ENCODE measurements at regions not wholly inside any gene's neighbourhood (a gene's known extent, or its start where the extent isn't known, plus 50 kb on each side); places are given as distances from the start of the nearest gene placed in this dataset.

DNA sequence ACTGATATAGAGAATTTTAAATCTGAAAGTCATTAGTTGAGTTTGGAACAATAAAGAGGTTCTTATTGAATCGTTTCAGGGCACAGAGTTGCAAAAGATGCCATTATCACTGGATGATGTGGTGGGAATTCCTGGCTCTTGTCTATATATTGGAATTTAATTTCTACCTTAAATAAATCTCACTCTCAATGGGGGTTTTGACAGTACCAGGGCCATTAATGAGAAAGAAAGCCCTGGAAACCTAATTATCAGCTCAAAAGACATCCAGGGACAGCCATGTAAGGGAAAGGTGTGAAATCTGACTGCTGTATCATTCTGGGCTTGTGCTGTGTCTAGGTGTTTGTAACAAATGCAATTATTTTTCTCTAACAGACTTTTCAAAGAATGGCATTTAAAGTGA, 285.7 kb downstream of the TBL1XR1 start:
- no peak for DNase-seq
- Histone ChIP-seq H3K9me3 (replicated peaks in 1 of 2; ENCODE audit: control insufficient read depth in 1 of 2, insufficient read depth in 1 of 2, low read length in 2 of 2) (no peaks in the 10 kb centered on the region), H3K27ac (ENCODE audit: low read depth in 1 of 2, low read length in 2 of 2) (no peak overlapping the region), H3K4me1 (ENCODE audit: control insufficient read depth in 1 of 2, insufficient read depth in 2 of 2, low read length in 2 of 2) (no peaks in the 10 kb centered on the region), H4K20me1 (ENCODE audit: insufficient read depth, low read length) (no peaks in the 10 kb centered on the region), H3K4me2 (replicated peaks; ENCODE audit: extremely low read depth, low read length, poor library complexity, severe bottlenecking) (no peak overlapping the region), H3K27me3 (ENCODE audit: control insufficient read depth in 2 of 2, insufficient read depth in 2 of 2, low read length in 2 of 2) (no peaks in the 10 kb centered on the region), H2AFZ (ENCODE audit: insufficient read depth, low read depth, low read length, poor library complexity, severe bottlenecking) (no peak overlapping the region), H3K4me3 (replicated peaks in 1 of 3; ENCODE audit: low read depth in 2 of 3, low read length in 3 of 3) (no peak overlapping the region), H3K79me2 (ENCODE audit: insufficient read depth, low read length) (no peaks in the 10 kb centered on the region), H3K9ac (ENCODE audit: insufficient read depth, low read length, poor library complexity, severe bottlenecking) (no peak overlapping the region), H3K36me3 (replicated peaks in 1 of 2; ENCODE audit: control insufficient read depth in 1 of 2, insufficient read depth in 2 of 2, low read length in 2 of 2) (no peaks in the 10 kb centered on the region)
- Mint-ChIP-seq H3K4me1 (no peaks in the 10 kb centered on the region), H3K9me3 (peaks cover 0 to 1% (median 0%) of the 10 kb centered on the region in 7 donors), H3K36me3 (no peaks in the 10 kb centered on the region), H3K27ac (no peak overlapping the region), H3K27me3 (ENCODE audit: low read depth in 3 of 3) (no peaks in the 10 kb centered on the region), H3K4me3 (no peak overlapping the region)
- intact Hi-C loops (cut with micrococcal nuclease) = no loop called here
- TF ChIP-seq, protein P1, sequence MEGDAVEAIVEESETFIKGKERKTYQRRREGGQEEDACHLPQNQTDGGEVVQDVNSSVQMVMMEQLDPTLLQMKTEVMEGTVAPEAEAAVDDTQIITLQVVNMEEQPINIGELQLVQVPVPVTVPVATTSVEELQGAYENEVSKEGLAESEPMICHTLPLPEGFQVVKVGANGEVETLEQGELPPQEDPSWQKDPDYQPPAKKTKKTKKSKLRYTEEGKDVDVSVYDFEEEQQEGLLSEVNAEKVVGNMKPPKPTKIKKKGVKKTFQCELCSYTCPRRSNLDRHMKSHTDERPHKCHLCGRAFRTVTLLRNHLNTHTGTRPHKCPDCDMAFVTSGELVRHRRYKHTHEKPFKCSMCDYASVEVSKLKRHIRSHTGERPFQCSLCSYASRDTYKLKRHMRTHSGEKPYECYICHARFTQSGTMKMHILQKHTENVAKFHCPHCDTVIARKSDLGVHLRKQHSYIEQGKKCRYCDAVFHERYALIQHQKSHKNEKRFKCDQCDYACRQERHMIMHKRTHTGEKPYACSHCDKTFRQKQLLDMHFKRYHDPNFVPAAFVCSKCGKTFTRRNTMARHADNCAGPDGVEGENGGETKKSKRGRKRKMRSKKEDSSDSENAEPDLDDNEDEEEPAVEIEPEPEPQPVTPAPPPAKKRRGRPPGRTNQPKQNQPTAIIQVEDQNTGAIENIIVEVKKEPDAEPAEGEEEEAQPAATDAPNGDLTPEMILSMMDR (IDR thresholded peaks at IDR 0.05) = no peak
- WGBS (ENCODE audit: insufficient coverage) = no CpG with 5 or more reads among the region's 1 CpG

DNA sequence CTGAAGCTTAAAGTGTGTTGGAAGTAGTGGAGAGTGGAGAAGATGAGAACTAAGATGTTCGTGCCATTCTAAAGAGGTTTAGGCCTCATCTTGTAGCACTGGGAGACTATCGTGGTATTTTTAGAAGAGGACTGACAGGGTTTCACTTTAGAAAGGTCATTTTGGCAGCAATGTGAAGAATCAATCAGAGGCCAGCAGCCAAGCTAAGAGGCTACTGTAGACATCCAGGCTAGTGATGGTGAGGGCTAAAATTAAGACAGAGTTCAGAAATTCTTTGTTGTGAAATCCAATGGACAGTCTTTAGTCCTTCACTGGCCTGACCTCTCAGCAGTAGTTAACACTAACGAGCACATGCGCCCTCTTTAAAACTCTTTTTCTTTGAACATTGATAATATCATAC, 288.2 kb downstream of the TBL1XR1 start:
- no peak overlapping the region for H2AFZ ChIP-seq (ENCODE audit: insufficient read depth, low read depth, low read length, poor library complexity, severe bottlenecking)
- Mint-ChIP-seq H3K27me3 (ENCODE audit: low read depth in 3 of 3) (no peaks in the 10 kb centered on the region), H3K9me3 (peaks cover 0 to 2% (median 0%) of the 10 kb centered on the region in 7 donors), H3K4me1 (no peaks in the 10 kb centered on the region), H3K27ac (no peak overlapping the region), H3K36me3 (no peaks in the 10 kb centered on the region), H3K4me3 (no peak overlapping the region)
- no peak overlapping the region for H3K4me2 ChIP-seq (replicated peaks; ENCODE audit: extremely low read depth, low read length, poor library complexity, severe bottlenecking)
- H3K4me3 ChIP-seq (replicated peaks in 1 of 3; ENCODE audit: low read depth in 2 of 3, low read length in 3 of 3) = no peak overlapping the region
- H3K9ac ChIP-seq (ENCODE audit: insufficient read depth, low read length, poor library complexity, severe bottlenecking) = no peak overlapping the region
- DNase-seq = no peak
- no peaks in the 10 kb centered on the region for H3K4me1 ChIP-seq (ENCODE audit: control insufficient read depth in 1 of 2, insufficient read depth in 2 of 2, low read length in 2 of 2)
- H3K36me3 ChIP-seq (replicated peaks in 1 of 2; ENCODE audit: control insufficient read depth in 1 of 2, insufficient read depth in 2 of 2, low read length in 2 of 2) = no peaks in the 10 kb centered on the region
- no peaks in the 10 kb centered on the region for H3K27me3 ChIP-seq (ENCODE audit: control insufficient read depth in 2 of 2, insufficient read depth in 2 of 2, low read length in 2 of 2)
- TF ChIP-seq, protein P1 (IDR thresholded peaks at IDR 0.05) = no peak
- H3K9me3 ChIP-seq (replicated peaks in 1 of 2; ENCODE audit: control insufficient read depth in 1 of 2, insufficient read depth in 1 of 2, low read length in 2 of 2) = no peaks in the 10 kb centered on the region
- WGBS (ENCODE audit: insufficient coverage) = 96% methylated on average over 4 of the region's 4 CpGs
- H4K20me1 ChIP-seq (ENCODE audit: insufficient read depth, low read length) = no peaks in the 10 kb centered on the region
- no peak overlapping the region for H3K27ac ChIP-seq (ENCODE audit: low read depth in 1 of 2, low read length in 2 of 2)
- no peaks in the 10 kb centered on the region for H3K79me2 ChIP-seq (ENCODE audit: insufficient read depth, low read length)
- intact Hi-C loops (cut with micrococcal nuclease) = no loop called here
